Right renal cortex interstitium (tissue), 3 donors: ENCODE measurements at regions not wholly inside any gene's neighbourhood (a gene's known extent, or its start where the extent isn't known, plus 50 kb on each side); places are given as distances from the start of the nearest gene placed in this dataset.

ENCODE experiments used
- DNase-seq, 3 donors: peaks; one replicate each; pipeline ENCODE4 v3.0.0-alpha.2; 2013; ENCODE audit warnings: low read depth in 3 of 3, low spot score in 2 of 3

DNA sequence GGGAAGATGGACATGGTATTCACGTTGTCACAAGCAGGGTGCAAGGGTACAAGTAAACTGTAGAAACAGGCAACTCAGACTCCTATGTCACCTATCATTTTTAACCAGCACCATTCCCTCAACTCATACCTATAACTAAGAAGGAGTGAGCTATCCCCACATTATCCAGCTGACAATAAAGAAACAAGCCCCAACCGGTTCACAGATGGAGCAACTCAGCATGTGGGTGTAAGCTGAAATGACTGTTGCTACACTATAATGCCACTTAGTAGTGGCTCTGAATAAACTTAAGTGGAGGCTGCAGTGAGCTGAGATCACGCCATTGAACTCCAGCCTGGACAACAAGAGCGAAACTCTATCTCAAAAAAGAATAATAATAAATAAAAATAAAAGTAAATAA lies 829.5 kb upstream of the MDGA2 start:
- no peak for DNase-seq

DNA sequence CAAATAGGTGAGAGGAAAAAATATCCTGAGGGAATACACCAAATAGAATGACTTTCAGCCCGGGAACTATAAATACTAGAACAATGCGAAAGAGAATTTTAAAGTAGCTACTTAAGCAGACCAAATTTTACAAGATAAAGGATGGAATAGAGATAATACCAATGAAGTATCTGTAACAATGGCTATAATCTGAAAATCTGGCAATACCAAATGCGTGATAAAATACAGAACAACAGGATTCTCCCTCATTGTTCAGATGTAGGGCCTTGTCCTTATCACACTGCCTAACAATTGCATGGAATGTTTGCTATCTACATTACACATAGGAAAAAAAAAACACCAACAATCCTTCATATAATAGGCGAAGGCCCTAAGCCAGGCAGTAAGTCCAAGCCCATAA lies 815.4 kb upstream of the MDGA2 start:
- DNase-seq, result no peak

DNA sequence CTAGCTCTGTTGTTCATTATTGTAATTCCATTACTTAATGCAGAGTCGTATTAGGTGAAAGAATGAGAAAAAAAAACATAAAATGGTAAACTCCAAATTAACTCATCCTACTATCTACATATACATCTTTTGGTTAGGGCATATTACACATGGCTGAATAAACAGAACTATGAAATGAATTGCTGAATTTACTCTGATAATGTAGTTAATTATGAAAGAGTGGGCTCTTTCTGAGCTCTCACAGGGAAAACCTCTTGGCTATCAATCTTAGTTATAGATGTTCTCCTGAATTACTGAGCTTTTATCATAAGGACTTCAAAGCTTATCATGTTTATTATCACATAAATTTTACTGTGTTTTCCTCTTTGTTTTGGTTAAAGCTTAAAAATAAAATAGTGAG lies 798.5 kb upstream of the MDGA2 start:
- no peak for DNase-seq

DNA sequence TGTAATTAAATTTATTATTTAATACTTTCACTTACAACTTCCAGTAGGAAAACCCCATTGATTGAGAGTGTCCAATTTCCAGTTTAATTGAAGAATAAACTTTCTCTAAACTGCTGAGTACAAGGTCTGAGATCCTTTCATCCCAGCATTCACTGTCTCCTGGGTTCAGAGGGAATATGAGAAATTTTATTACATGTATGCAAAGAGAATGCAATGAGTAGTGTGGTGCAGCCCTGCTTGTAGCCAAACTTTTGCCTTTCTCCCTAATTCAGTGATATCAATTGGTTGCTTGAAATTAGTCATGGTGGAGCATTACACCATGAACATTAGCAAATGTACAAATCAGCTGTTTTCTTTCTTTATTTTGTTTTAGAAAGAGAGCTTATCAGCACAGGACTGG lies 780.6 kb upstream of the MDGA2 start:
- no peak for DNase-seq

DNA sequence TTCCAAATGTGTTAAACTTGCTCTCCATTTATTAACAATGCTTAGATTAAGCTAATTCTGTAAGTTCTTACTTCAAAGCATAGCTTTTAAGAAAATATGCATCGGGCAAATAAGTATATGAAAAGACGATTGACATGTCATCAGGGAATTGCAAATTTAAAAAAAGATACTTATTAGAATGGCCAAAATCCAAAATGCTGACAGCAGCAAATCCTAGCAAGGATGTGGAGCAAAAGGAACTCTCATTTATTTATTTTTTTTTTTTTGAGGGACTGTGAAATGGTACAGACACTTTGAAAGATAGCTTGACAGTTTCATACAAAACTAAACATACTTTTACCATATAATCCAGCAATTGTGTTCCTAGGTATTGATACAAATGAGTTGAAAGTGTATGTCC lies 779.5 kb upstream of the MDGA2 start:
- DNase-seq, result no peak

DNA sequence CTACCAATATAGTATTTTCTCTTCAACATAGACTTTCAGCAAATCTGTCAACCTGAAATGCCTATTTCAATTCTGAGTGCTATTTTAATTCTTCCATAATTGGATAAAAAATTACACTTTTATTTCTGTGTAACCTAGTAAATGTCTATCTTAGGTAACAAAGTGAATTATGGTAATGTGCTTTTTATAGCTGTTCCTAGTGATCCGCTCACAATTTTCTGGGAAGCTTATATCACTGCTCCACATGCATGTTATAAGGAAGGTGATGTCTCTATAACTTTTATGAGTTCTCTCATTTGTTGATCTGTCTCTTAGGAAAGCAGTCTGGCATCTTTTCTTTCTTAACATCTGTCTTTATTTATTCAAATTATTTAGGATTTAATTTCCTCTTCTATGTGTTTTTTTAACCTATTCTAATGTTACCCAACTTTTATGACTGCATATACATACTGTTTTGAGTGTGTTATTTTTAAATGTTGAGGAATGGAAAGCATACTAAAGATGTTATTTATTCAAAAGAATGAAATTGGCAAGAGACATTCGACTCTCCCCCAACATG lies 777.1 kb upstream of the MDGA2 start:
- no peak for DNase-seq

DNA sequence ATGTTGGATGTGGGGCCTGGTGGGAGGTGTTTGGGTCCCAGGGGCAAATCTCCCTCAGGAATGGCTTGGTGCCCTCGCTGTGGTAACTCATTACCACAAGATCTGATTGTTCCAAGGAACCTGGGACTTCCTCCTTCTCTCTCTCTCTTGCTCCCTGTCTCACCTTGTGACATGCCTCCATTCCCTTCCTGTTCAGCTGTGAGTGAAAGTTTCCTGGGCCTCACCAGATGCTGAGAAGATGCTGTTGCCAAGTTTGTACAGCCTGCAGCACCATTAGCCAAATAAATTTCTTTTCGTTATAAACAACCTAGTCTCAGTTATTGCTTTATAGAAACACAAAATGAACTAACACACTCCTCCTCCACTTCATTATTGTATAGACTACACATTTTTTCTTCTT lies 759.8 kb upstream of the MDGA2 start:
- DNase-seq, result no peak

DNA sequence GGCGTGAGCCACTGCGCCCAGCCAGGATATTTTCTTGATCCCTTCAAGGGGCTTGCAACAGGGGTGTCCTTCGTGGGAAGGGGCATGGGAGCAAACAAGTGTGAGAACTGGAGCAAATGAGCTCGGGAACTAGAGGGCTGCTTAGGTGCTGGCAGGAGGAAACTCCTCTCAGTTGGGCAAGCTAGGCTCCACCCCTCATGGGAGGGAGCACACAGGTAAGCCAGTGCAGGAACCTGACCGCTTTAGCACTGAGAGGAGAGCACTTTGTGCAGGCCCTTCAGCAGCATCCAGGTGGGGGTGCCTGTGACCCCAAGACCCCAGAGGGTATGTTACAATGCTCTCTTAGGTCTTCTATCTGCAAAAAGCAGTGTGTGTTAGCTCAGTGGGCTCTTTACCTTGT lies 755.4 kb upstream of the MDGA2 start:
- no peak for DNase-seq

DNA sequence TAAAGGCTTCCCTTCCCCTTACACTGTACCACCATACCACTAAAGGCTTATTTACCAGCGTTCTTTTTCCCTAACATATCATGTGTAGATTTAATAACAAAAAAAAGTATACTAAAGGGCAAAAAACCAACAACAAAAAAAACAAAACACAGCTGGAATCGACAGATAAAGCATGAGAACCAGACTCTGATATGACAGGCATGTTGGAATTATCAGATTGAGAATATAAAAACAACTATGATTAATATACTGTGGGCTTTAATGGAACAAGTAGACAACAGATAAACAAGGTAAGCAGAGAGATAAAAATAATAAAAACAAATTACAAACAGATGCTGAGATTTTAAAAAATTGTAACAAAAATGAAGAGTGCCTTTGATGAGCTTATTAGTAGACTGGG lies 754.1 kb upstream of the MDGA2 start:
- no peak for DNase-seq

DNA sequence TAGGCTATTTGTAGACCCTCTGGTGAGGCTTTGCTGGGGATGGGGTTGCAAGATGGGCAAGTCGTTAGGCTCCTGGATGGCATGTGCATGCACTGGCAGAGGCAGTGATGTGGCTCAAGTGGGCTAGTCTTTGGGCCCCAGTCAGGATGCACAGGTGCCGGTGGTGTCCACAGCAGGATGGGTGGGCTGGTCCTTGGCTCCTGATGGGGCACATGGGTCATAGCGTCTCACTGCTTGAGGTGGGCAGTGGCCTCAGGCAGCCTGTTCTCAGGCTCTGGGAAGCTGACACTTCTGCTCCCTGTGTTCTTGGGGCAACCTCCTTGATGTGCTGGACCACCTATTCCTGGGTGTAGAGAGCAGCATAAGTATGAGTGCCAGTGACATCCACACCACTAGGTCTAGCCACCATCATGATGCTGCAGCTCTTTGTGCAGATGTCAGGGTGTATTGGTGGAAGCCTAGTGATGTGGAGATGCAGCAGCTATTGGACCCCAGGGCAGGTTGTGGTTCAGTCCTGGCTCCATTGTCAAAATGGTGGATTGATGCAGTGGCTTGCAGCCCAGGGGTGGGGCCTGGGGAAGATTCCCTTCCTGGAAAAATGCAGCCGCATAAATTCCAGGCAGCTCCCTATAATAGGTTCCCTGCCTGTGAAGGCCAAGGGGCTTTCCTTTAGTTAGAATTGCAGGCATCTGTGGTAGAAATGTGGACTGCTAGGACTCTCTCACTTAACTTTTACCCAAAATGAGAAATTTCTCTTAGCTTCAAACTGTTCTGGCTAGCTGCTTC lies 742.5 kb upstream of the MDGA2 start:
- no peak for DNase-seq

DNA sequence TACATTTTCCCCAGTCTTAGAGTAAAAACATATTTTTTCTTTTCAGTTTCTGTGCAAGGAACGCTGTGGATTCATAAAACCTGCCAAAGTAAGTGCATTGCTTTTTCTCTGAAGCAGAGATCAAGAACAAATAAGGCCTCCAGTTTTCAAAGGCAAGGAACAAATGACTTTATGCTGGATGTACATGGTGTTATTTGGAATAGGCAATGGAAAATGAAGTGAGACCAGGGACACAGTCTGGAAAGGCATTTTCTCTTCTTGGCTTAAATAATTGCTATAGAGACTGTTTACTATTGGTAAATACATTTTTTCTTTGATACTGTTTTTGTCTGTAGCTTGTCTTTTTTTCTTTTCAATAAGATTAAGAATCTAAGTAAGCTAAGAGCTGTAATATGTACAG lies 725.9 kb upstream of the MDGA2 start:
- DNase-seq, result no peak

DNA sequence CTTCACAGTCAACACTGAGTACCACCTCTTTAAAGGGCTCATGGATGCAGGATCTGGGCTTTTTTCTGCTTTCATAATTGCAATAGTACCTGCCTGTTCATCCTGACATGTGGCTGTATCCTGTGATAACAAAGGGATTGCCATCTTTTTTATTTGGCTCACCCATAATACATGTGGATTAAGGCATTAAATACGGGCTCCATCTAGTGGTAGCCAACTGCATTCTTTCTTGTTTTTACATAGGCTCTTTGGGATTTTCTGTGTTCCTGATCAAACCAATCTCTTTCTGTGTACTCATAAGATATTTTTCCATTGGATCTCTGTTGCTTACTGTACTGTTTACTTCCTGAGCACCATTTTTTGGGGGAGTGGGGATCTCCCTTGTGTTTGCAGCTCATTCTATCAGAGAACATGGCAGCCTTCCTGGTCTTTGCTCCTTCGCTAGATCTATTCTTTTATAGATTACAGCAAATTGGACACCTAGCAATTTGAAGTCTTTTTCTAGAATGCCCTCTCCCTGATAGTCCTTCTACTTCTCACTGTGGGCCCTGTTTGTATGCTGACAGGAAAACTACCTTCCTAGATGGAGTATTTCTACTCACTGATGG lies 723.4 kb upstream of the MDGA2 start:
- peak; percentile 8 to 25 (median 19) for DNase-seq

DNA sequence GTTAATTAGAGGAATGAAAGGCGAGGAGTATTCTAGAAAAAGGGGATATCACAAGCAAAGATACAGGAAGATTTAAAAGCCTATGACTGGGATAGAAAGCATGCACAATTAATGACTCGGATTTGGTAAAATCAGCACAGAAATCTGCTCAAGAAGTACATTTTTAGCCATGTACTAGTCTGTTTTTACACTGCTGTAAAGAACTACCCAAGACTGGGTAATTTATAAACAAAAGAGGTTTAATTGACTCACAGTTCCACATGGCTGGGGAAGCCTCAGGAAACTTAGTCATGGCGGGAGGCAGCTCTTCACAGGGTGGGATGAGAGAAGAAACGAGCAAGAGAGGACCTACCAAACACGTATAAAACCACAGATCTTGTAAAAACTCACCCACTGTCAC lies 716.3 kb upstream of the MDGA2 start:
- no peak for DNase-seq

DNA sequence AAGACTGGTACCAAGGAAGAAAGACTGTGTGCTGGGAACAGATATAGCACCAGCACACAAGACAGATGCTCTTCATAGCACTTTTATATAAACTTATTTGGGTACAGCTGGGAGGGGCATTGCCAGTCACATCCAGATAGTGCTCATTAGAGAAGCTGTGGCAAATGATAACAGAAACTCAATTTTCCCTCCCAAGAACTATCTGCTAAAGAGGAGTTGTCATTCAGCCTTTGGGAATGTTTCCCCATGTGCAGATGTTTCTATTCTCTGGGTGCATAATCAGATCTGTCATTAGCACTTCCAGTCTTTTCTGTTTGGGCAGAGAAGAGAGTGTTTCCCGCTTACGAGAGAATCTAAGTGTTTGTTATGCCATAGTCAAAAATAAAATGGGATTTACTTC lies 714.9 kb upstream of the MDGA2 start:
- DNase-seq, result no peak

DNA sequence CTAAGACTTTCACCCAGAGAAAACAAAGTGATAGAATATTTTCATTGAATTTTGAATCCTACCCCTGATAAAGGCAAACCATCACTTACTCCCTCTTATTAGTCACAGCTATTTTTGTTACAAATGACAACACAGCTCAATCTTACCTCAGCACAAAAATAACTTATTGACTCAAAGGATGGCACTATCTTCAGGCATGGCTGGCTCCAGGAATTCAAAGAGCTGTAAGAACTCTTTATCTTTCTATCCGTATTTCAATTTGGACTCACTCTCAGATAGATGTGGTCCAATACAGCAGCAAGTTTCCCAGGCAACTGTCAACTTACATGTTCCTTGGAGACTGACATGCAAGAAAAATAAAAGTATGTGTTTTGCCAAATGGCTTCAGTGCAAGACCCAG lies 709.4 kb upstream of the MDGA2 start:
- DNase-seq, result no peak

DNA sequence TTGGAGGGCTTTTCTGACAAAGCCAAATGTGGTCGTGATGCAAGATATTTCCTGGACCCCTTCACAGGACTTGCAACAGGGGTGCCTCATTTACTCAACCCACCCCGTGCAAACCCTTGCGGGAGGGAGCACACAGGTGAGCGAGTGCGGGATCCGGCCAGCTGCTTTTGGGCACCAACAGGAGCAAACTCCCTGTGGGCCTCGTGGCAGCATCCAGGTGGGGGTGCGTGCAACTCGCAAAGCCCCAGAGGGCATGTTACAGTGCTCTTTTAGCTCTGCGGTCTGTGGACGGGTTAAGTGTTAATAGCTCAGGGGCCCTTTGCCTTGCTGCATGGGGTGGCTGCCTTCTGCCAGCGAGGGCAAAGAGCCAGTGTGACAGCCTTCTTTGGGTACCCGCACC lies 707.6 kb upstream of the MDGA2 start:
- no peak for DNase-seq

DNA sequence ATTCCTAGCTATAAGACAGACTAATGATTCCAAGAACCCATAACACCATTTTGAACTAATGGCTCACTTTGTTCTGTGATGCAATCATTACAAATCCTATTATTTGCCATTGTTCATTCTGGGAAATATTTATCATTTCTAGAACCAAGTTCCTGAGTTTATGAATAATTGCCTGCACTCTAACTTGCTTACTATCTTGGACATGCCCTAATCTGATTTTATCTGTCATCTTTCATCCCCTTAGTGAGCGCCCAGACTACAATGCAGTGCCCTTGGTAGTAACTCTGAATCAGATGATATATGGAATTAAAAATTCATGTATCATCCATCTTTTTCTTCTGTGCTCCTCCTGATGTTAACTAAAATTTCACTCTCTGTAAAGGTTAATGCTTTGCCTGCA lies 703.1 kb upstream of the MDGA2 start:
- no peak for DNase-seq

DNA sequence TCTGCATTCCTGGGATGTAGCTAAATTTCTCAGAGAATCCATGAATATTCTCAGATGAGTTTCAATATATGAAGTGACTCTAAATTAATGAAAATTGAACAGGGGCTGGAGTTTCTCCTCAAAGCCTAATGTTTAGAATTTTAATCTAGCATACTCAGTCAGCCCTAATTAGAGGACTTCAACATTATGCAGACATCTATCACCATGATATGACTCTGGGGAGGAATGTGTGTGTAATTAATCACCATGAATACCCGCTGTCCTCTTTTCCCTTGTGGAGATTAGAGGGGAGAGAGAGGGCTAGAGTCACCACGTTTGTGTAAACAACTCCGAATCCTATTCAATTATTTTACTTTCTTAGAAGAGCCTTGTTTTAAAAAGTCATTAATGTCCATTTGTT lies 698.6 kb upstream of the MDGA2 start:
- DNase-seq, result peak in 1 of 3 donors; percentile 16

DNA sequence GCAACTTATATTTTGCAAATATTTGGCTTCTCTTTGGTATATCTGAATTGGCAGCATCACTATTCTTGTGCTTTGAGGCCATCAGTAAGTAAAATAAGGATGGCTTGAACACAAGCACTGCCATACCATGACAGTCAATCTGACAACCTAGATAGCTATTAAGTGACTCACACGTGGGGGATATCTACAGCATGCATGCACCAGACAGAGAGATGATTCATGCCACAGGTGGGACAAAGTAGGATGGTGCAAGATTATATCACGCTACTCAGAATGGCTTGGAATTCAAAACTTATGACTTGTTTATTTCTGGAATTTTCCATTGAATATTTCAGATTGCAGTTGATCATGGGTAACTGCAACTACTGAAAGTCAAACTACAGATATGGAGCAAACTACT lies 675.6 kb upstream of the MDGA2 start:
- DNase-seq, result no peak

DNA sequence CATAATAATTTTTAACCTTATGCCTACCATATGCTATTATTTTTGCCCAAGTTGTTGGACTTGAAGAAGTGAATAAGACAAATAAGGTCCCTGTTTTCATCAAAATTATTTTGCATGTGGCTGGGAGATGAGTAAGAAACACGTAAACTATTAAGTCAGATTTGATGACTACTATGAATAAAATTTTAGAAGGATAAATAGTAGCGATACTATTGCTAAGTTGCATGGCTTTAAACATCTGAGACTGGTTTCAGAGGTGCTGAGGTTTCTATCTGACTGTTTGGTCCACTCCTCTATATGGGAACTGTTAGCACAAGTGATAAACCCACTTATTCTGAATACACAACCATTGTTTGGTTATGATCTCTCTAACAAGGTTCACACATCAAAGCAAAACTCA lies 674.3 kb upstream of the MDGA2 start:
- no peak for DNase-seq

DNA sequence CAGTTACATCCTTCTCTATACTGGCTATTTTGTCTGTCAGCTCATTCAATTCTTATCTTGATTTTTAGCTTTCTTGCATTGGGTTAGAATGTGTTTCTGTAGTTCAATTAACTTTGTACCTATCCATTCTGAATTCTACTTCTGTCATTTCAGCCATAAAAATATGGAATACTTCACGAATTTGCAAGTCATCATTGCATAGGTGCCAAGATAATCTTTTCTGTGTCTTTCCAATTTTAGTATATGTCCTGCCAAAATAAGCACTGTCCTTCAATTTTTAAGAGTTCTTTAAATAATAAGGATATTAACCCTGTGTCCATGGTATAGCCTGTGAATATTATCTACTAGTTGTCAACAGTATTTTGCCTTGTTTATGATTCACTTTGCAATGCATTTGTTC lies 665.7 kb upstream of the MDGA2 start:
- no peak for DNase-seq

DNA sequence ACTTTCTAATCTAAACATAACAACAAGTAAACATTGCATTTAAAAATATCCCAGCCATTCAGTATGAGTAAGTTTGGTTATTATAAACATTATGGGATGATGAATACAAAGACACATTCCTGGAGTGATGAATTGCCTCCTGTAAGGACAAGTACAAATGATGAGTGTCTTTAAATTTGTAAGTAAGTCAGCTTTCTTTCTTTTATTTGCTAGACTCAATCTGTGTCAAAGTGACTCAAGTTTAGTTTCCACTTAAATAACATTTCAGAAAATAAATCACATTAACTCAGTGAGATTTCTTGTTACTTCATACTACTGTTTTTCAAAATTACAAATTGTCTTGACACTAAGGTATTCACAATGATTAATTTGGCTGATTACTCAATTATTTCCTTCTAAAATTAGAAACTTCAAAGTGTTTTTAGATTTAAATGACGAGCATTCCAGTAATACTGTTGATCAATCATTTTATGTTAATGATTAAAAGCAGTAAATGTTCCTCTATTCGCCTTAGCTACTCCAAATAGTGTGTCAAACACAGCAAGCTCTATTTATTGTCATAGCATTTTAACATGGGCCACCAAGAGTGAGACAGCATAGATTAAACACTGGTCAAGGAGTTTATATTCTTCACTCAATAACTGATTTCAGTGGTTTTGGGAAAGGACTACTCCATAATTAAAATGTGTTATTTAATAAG lies 658.0 kb upstream of the MDGA2 start:
- DNase-seq, result no peak
